ENCODE measurements at regions not wholly inside any gene's neighbourhood (a gene's known extent, or its start where the extent isn't known, plus 50 kb on each side); places are given as distances from the start of the nearest gene placed in this dataset.
"Not testable (repeated sequence)": the region's sequence is repeated elsewhere in the genome, so short reads cannot be mapped to it uniquely, and the experiment has no call there.

DNA sequence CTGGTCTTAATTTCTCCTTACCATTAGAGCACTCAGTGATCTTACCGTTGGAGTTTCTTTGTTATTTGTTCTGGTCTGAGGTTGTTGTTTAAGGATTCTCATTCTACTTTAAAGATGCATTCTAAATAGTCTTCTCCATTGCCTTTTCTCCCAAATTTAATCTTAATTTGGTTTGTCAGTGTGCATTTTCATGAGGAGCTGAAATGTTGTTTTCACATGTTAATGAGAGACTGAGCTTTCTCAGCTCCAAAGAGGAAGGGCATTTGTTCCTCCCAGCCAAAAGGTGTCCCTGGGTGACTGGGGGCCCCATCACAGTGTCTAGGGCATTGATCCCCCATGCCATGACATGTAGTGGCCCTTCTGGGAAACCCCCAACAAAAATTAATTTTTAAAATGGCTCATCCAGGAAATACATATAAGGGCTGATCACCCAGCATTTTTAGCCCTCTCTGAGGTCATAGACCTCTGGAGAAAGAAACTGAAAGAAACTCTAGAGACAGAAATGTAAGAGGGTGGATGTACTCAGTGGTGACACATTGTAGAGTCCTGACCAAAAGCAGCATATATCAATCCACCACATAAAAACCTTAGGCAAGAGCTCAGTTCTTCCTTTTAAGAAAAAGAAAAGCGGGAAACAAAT lies 240.4 kb upstream of the RAI14 start:
- Histone ChIP-seq H3K27ac (no peak overlapping the region), H3K27me3 (no peaks in the 10 kb centered on the region), H3K4me2 (no peak overlapping the region), H3K36me3 (no peaks in the 10 kb centered on the region), H4K20me1 (no peaks in the 10 kb centered on the region), H3K9ac (no peak overlapping the region), H3K4me3 (no peak overlapping the region), H3K4me1 (no peaks in the 10 kb centered on the region), H3K9me3 (replicated peaks in 1 of 11) (peaks cover 20 to 27% (median 25%) of the 10 kb centered on the region in 11 experiments)
- no peak for TF ChIP-seq Cebpa-rat (IDR thresholded peaks at IDR 0.05)

DNA sequence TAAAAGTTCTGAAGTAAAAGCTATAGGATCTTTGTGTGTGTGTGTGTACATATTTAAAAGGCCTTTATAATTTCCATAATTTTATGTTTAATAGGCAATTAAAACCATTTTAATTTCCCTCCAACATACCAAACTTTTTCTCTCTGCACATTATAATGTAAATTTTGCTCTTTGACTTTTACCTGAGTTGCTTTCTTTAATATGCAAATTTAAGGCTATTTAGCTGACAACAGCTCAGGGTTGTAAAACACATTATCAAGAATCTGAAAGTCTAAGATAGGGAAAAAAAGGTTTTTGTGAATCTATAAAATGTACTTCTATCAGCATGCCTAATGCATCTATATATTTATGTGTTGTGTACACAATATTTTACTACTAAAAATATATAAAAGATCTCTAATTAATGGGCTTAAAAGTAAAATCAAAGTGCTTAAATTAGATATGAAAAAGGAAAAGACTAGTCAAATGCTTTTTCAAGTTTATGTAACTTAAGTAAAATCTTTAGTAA lies 239.6 kb upstream of the RAI14 start:
- Histone ChIP-seq H3K9ac (no peak overlapping the region), H3K36me3 (no peaks in the 10 kb centered on the region), H3K4me1 (no peaks in the 10 kb centered on the region), H3K4me3 (no peak overlapping the region), H4K20me1 (no peaks in the 10 kb centered on the region), H3K27me3 (no peaks in the 10 kb centered on the region), H3K4me2 (no peak overlapping the region), H3K27ac (no peak overlapping the region), H3K9me3 (replicated peaks in 1 of 11) (peaks cover 23 to 34% (median 31%) of the 10 kb centered on the region in 11 experiments)
- TF ChIP-seq Cebpa-rat (IDR thresholded peaks at IDR 0.05) = no peak

DNA sequence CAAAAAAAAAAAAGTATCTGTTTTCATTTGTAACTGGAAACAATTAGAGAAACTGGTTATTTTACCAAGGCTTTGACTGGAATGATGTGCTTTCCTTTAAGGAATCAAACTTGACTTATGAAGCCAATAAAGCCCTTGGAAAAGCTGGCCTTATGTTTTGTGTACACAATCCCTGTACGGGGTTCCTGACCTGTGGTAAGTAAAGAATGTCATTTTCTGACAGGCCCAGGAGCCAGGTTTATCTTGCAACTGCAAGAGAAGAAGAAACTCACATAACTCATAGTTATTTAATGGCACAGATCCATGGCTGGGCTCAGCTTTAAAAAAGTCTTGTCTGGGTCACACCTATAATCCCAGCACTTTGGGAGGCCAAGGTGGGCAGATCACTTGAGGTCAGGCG lies 235.9 kb upstream of the RAI14 start:
- H3K27me3 ChIP-seq, H3K4me2 ChIP-seq: not testable (repeated sequence)
- H3K9me3 ChIP-seq (replicated peaks in 1 of 11) = peaks cover 23 to 35% (median 31%) of the 10 kb centered on the region in 11 experiments

DNA sequence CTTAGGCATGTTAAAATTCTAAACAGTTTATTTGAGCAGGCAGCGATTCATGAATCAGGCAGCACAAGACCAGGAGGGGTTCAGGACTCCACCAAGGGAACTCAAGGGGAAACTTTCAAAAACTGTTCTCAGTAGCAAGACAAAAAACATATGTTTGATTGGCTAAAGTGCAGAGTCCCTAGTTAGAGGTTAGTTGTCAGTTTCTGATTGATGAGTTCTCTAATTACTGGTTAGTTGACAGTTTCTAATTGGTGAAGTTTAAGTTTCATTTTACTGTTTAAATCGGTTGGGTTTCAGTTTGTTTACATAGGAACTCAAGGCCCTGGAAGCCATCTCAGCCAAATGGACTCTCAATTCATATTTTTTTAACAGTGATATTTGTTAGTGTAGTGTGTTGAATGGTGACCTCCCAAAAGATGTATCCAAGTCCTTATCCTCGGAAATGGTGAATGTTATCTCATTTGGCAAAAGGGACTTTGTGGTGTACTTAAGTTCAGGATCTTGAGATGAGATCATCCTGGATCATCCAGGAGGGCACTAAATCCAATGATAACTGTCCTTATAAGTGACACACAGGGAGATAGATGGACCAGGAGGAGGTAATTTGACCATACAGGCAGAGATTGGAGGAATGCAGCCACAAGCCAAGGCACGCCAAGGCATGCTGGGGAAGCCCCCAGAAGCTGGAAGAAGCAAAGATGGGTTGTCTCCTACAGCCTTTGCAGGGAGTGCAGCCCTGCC lies 219.2 kb upstream of the RAI14 start:
- no peak for TF ChIP-seq Cebpa-rat (IDR thresholded peaks at IDR 0.05)
- Histone ChIP-seq H3K9me3 (replicated peaks in 1 of 11) (peaks cover 0 to 7% (median 0%) of the 10 kb centered on the region in 11 experiments; a peak in 1 of 22 replicates), H3K4me2 (no peak overlapping the region), H3K9ac (no peak overlapping the region), H3K4me1 (no peaks in the 10 kb centered on the region), H3K4me3 (no peak overlapping the region), H4K20me1 (no peaks in the 10 kb centered on the region), H3K36me3 (no peaks in the 10 kb centered on the region), H3K27ac (no peak overlapping the region), H3K27me3 (no peaks in the 10 kb centered on the region)

More for the DNA sequence above, 235.9 kb upstream of the RAI14 start:
- not testable (repeated sequence) for H4K20me1 ChIP-seq, H3K27ac ChIP-seq, H3K36me3 ChIP-seq, H3K4me3 ChIP-seq, H3K9ac ChIP-seq, H3K4me1 ChIP-seq

DNA sequence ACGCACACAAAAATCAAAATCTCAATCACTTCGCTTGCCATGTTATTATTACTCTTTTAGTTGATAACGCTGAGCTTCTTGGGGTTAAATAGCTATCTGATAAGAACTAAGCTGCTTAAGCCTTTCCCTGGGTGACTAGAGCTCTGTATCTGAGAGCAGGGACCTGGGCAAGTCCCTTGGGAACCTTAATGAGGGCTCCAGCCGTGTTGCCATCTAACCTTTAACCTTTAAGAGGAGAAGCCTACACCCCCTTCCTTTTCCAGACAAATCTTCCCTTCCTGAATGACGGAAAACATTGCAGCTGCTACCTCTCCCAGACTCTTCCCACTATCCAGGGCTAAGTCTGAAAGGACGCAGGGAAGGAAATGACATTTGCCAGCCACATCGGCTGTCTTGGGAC lies 216.5 kb upstream of the RAI14 start:
- H3K27me3 ChIP-seq = no peaks in the 10 kb centered on the region
- H3K27ac ChIP-seq = no peak overlapping the region
- H3K4me1 ChIP-seq = no peaks in the 10 kb centered on the region
- H3K9ac ChIP-seq = no peak overlapping the region
- peaks cover 0 to 7% (median 0%) of the 10 kb centered on the region in 11 experiments; a peak in 1 of 22 replicates for H3K9me3 ChIP-seq (replicated peaks in 1 of 11)
- no peak for TF ChIP-seq Cebpa-rat (IDR thresholded peaks at IDR 0.05)
- H3K36me3 ChIP-seq = no peaks in the 10 kb centered on the region
- no peak overlapping the region for H3K4me3 ChIP-seq
- H3K4me2 ChIP-seq = no peak overlapping the region
- H4K20me1 ChIP-seq = no peaks in the 10 kb centered on the region

DNA sequence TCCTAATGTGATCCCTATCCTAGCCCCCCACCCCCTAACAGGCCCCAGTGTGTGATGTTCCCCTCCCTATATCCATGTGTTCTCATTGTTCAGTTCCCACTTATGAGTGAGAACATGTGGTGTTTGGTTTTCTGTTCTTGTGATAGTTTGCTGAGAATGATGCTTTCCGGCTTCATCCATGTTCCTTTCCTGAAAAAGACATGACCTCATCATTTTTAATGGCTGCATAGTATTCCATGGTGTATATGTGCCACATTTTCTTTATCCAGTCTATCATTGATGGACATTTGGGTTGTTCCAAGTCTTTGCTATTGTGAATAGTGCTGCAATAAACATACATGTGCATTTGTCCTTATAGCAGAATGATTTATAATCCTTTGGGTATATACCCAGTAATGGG lies 214.4 kb upstream of the RAI14 start:
- not testable (repeated sequence) for H3K36me3 ChIP-seq; H3K4me1 ChIP-seq; H3K27ac ChIP-seq; H3K4me2 ChIP-seq; H3K27me3 ChIP-seq; H3K9ac ChIP-seq; H3K9me3 ChIP-seq (replicated peaks in 1 of 11); H3K4me3 ChIP-seq; H4K20me1 ChIP-seq

DNA sequence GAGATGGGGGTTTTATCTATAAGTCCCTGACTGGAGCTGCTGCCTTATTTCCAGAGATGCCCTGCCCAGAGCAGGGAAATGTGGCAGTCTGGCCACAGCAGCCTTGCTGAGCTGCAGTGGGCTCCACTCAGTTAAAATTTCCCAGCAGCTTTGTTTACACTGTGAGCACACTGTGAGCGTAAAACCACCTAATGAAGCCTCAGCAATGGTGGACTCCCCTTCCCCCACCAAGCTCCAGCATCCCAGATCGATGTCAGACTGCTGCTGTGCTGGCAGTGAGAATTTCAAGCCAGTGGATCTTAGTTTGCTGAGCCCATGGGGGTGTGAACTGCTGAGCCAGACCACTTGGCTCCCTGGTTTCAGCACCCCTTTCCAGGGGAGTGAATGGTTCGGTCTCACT lies 208.7 kb upstream of the RAI14 start:
- H3K36me3 ChIP-seq = no peaks in the 10 kb centered on the region
- H3K4me2 ChIP-seq = no peak overlapping the region
- no peaks in the 10 kb centered on the region for H4K20me1 ChIP-seq
- no peaks in the 10 kb centered on the region for H3K27me3 ChIP-seq
- H3K9me3 ChIP-seq (replicated peaks in 1 of 11) = no peaks in the 10 kb centered on the region; a peak in 1 of 22 replicates
- no peak overlapping the region for H3K27ac ChIP-seq
- H3K9ac ChIP-seq = no peak overlapping the region
- H3K4me1 ChIP-seq = no peaks in the 10 kb centered on the region
- H3K4me3 ChIP-seq = no peak overlapping the region
- no peak for TF ChIP-seq Cebpa-rat (IDR thresholded peaks at IDR 0.05)

DNA sequence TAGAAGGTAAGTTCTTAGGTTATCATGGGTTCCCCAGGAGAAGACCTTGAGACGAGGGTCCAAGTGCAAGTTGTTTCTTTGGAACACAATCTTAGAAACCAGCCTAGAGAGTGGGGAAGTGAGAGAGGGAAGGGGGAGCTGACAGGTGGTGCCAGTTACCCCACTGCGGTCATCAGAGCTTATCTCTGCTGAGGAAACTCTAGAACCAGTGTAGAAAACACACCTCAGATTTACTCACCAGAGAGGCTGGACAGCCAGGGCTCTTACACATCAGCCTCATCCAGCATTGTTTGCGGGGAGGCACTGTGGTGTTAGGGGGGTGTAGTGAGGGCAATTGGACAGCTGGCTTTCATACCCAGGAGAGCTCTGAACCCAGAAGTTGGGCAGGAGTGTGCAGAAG lies 206.5 kb upstream of the RAI14 start:
- Histone ChIP-seq H3K9me3 (replicated peaks in 1 of 11) (peaks cover 0 to 5% (median 0%) of the 10 kb centered on the region in 11 experiments; a peak in 3 of 22 replicates), H3K4me2 (no peak overlapping the region)

DNA sequence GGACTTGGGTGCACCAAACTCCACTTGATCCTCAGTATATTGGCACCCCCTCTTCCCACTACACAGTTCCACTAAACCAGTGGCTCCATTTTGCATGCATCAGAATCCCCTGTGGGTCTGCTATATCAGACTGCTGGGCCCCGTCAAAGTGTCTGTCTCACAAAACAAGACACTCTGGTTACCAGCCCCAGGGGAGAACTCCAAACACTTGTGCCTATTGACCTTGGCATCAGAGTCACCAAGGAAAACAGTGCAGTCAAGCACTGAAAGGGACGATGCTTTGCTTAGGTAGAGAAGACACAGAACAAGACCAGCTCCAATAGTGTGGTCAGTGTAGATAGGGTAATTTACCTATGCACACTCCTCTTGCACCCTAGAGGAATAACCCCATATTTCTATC lies 205.8 kb upstream of the RAI14 start:
- Histone ChIP-seq H3K27ac (no peak overlapping the region), H3K36me3 (no peaks in the 10 kb centered on the region), H3K4me1 (no peaks in the 10 kb centered on the region), H3K4me2 (no peak overlapping the region), H3K27me3 (no peaks in the 10 kb centered on the region), H3K9ac (no peak overlapping the region), H3K9me3 (replicated peaks in 1 of 11) (peaks cover 0 to 8% (median 0%) of the 10 kb centered on the region in 11 experiments; a peak in 3 of 22 replicates), H4K20me1 (no peaks in the 10 kb centered on the region), H3K4me3 (no peak overlapping the region)
- TF ChIP-seq Cebpa-rat (IDR thresholded peaks at IDR 0.05) = no peak

More for the DNA sequence above, 206.5 kb upstream of the RAI14 start:
- no peaks in the 10 kb centered on the region for H4K20me1 ChIP-seq
- H3K9ac ChIP-seq = no peak overlapping the region
- TF ChIP-seq Cebpa-rat (IDR thresholded peaks at IDR 0.05) = no peak
- H3K36me3 ChIP-seq = no peaks in the 10 kb centered on the region
- no peak overlapping the region for H3K4me3 ChIP-seq
- H3K27ac ChIP-seq = no peak overlapping the region
- H3K27me3 ChIP-seq = no peaks in the 10 kb centered on the region
- no peaks in the 10 kb centered on the region for H3K4me1 ChIP-seq

Measured in BLaER1 treated with 17β-estradiol and CSF1 and Interleukin-3, amounts not matched to agents 10 nM and 100 nM (cell line).